ENCODE measurements at regions not wholly inside any gene's neighbourhood (a gene's known extent, or its start where the extent isn't known, plus 50 kb on each side); places are given as distances from the start of the nearest gene placed in this dataset.

- intact Hi-C loops (cut with DNase I; ENCODE audit: low total_unique reads) = no loop called here
- TF ChIP-seq, protein P1, sequence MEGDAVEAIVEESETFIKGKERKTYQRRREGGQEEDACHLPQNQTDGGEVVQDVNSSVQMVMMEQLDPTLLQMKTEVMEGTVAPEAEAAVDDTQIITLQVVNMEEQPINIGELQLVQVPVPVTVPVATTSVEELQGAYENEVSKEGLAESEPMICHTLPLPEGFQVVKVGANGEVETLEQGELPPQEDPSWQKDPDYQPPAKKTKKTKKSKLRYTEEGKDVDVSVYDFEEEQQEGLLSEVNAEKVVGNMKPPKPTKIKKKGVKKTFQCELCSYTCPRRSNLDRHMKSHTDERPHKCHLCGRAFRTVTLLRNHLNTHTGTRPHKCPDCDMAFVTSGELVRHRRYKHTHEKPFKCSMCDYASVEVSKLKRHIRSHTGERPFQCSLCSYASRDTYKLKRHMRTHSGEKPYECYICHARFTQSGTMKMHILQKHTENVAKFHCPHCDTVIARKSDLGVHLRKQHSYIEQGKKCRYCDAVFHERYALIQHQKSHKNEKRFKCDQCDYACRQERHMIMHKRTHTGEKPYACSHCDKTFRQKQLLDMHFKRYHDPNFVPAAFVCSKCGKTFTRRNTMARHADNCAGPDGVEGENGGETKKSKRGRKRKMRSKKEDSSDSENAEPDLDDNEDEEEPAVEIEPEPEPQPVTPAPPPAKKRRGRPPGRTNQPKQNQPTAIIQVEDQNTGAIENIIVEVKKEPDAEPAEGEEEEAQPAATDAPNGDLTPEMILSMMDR (IDR thresholded peaks at IDR 0.05) = no peak
- TF ChIP-seq POLR2A (IDR thresholded peaks at IDR 0.05) = no peak
- no peak overlapping the region for H3K4me3 ChIP-seq (ENCODE audit: low read depth, poor library complexity, severe bottlenecking)
- no peak for DNase-seq (ENCODE audit: low spot score in 2 of 2)
- WGBS, 2 donors = 58 to 70% methylated on average over 4 of the region's 4 CpGs
These were observed 815.9 kb upstream of the FRG1 start for GRCh38 chr4:189124791-189125190.

DNA sequence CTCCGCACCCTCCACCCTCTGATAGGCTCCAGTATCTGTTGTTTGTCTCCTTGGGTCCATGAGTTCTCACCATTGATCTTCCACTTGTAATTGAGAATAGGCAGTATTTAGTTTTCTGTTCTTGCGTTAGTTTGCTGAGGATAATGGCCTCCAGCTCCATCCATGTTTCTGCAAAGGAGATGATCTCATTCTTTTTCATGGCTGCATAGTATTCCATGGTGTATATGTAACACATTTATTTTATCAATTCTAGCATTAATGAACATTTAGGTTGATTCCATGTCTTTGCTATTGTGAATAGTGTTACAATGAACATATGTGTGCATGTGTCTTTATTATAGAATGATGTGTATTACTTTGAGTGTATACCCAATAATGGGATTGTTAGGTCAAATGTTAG is 814.6 kb upstream of the FRG1 start:
- no peak overlapping the region for H3K4me3 ChIP-seq (ENCODE audit: low read depth, poor library complexity, severe bottlenecking)
- TF ChIP-seq POLR2A (IDR thresholded peaks at IDR 0.05) = no peak
- TF ChIP-seq, protein P1 (IDR thresholded peaks at IDR 0.05) = no peak
- intact Hi-C loops (cut with DNase I; ENCODE audit: low total_unique reads) = no loop called here
- 40 to 44% methylated on average over 2 of the region's 2 CpGs for WGBS, 2 donors
- no peak for DNase-seq (ENCODE audit: low spot score in 2 of 2)

GRCh38 chr4:189128341-189128740 is 812.3 kb upstream of the FRG1 start:
- H3K4me3 ChIP-seq (ENCODE audit: low read depth, poor library complexity, severe bottlenecking) = no peak overlapping the region
- no peak for DNase-seq (ENCODE audit: low spot score in 2 of 2)
- intact Hi-C loops (cut with DNase I; ENCODE audit: low total_unique reads) = no loop called here
- TF ChIP-seq, protein P1 (IDR thresholded peaks at IDR 0.05) = no peak
- TF ChIP-seq POLR2A (IDR thresholded peaks at IDR 0.05) = no peak
- WGBS, 2 donors = 40 to 45% methylated on average over 4 of the region's 4 CpGs

- intact Hi-C loops (cut with DNase I; ENCODE audit: low total_unique reads) = no loop called here
- TF ChIP-seq, protein P1 (IDR thresholded peaks at IDR 0.05) = no peak
- TF ChIP-seq POLR2A (IDR thresholded peaks at IDR 0.05) = no peak
- DNase-seq (ENCODE audit: low spot score in 2 of 2) = no peak
- WGBS, 2 donors = 51 to 54% methylated on average over 10 of the region's 10 CpGs
- no peak overlapping the region for H3K4me3 ChIP-seq (ENCODE audit: low read depth, poor library complexity, severe bottlenecking)
These were observed 811.5 kb upstream of the FRG1 start for GRCh38 chr4:189129044-189129694.

GRCh38 chr4:189131118-189131517 is 809.6 kb upstream of the FRG1 start:
- no peak overlapping the region for H3K4me3 ChIP-seq (ENCODE audit: low read depth, poor library complexity, severe bottlenecking)
- no peak for DNase-seq (ENCODE audit: low spot score in 2 of 2)
- WGBS, 2 donors = 89% methylated on average over 4 of the region's 4 CpGs
- intact Hi-C loops (cut with DNase I; ENCODE audit: low total_unique reads) = no loop called here
- TF ChIP-seq, protein P1 (IDR thresholded peaks at IDR 0.05) = no peak
- no peak for TF ChIP-seq POLR2A (IDR thresholded peaks at IDR 0.05)

- 73 to 77% methylated on average over 4 of the region's 4 CpGs for WGBS, 2 donors
- DNase-seq (ENCODE audit: low spot score in 2 of 2) = no peak
- intact Hi-C loops (cut with DNase I; ENCODE audit: low total_unique reads) = no loop called here
- no peak overlapping the region for H3K4me3 ChIP-seq (ENCODE audit: low read depth, poor library complexity, severe bottlenecking)
- TF ChIP-seq, protein P1 (IDR thresholded peaks at IDR 0.05) = no peak
- no peak for TF ChIP-seq POLR2A (IDR thresholded peaks at IDR 0.05)
These were observed 804.2 kb upstream of the FRG1 start for GRCh38 chr4:189136462-189136861.

All from lower leg skin (tissue), 4 donors.